CMK (cell line): ENCODE measurements at regions not wholly inside any gene's neighbourhood (a gene's known extent, or its start where the extent isn't known, plus 50 kb on each side); places are given as distances from the start of the nearest gene placed in this dataset.
A peak's percentile ranks its signal among the peaks of the same experiment; 100 is the strongest.

ENCODE experiments used
- DNase-seq: peaks from one replicate; pipeline ENCODE4 v3.0.0-alpha.2; 2010; ENCODE audit warnings: low read depth

GRCh38 chr21:38659936-38660332 is 145.8 kb upstream of the ETS2 start:
- no peak for DNase-seq

- DNase-seq: no peak
These were observed 145.2 kb upstream of the ETS2 start for GRCh38 chr21:38660333-38661196.

GRCh38 chr21:38661197-38661871 is 144.4 kb upstream of the ETS2 start:
- DNase-seq: no peak

GRCh38 chr21:38661889-38662568 is 143.7 kb upstream of the ETS2 start:
- no peak for DNase-seq

- DNase-seq: no peak
These were observed 142.4 kb upstream of the ETS2 start for GRCh38 chr21:38663282-38663681.

- no peak for DNase-seq
These were observed 141.4 kb upstream of the ETS2 start for GRCh38 chr21:38664315-38664714.

- DNase-seq: no peak
These were observed 140.9 kb upstream of the ETS2 start for GRCh38 chr21:38664841-38665240.

GRCh38 chr21:38667291-38667870 is 138.3 kb upstream of the ETS2 start:
- no peak for DNase-seq

GRCh38 chr21:38668067-38668466 is 137.7 kb upstream of the ETS2 start:
- DNase-seq: no peak

GRCh38 chr21:38668541-38668940 is 137.2 kb upstream of the ETS2 start:
- no peak for DNase-seq

- DNase-seq: peak; percentile 12
These were observed 136.5 kb upstream of the ETS2 start for GRCh38 chr21:38669186-38669585.

- no peak for DNase-seq
These were observed 134.9 kb upstream of the ETS2 start for GRCh38 chr21:38670861-38671260.

- no peak for DNase-seq
These were observed 134.0 kb upstream of the ETS2 start for GRCh38 chr21:38671773-38672172.

- no peak for DNase-seq
These were observed 130.4 kb upstream of the ETS2 start for GRCh38 chr21:38675182-38675824.

- DNase-seq: no peak
These were observed 126.9 kb upstream of the ETS2 start for GRCh38 chr21:38678827-38679226.

- peak; percentile 11 for DNase-seq
These were observed 126.2 kb upstream of the ETS2 start for GRCh38 chr21:38679534-38679933.

GRCh38 chr21:38680401-38680800 is 125.3 kb upstream of the ETS2 start:
- DNase-seq: no peak

GRCh38 chr21:38683222-38683621 is 122.5 kb upstream of the ETS2 start:
- no peak for DNase-seq

GRCh38 chr21:38688068-38688467 is 117.7 kb upstream of the ETS2 start:
- DNase-seq: no peak

GRCh38 chr21:38691631-38692030 is 114.1 kb upstream of the ETS2 start:
- no peak for DNase-seq

- DNase-seq: no peak
These were observed 109.2 kb upstream of the ETS2 start for GRCh38 chr21:38696579-38696978.

- DNase-seq: no peak
These were observed 106.7 kb upstream of the ETS2 start for GRCh38 chr21:38699048-38699447.
